GM12878 (cell line): ENCODE measurements at regions not wholly inside any gene's neighbourhood (a gene's known extent, or its start where the extent isn't known, plus 50 kb on each side); places are given as distances from the start of the nearest gene placed in this dataset.

Source experiments
- ATAC-seq: fragments of 200-7000 bp; cut with Tn5 transposase; 3 replicates; pipeline ENCODE4 v1.9.1; 2020; ENCODE audit warnings: mild to moderate bottlenecking, moderate library complexity
- BruUV-seq: library from RNA; stranded (reverse); fragments of 400-500 nt; replicated peaks from 2 replicates; lab custom pipeline; 2021; lab: Mats Ljungman, UMichigan
- CTCF ChIA-PET: fragments of 300-600 bp; sonication (Branson Sonifier 250); formaldehyde crosslinking; extraction: SDS; loops from one replicate; lab custom pipeline; 2021; ENCODE audit warnings: inconsistent platforms; lab: Yijun Ruan, JAX
- POLR2A ChIA-PET: fragments of 350-600 bp; formaldehyde crosslinking; extraction: SDS; loops from one replicate; lab custom pipeline; 2021; ENCODE audit warnings: inconsistent platforms; lab: Charles Lee
- RAD21 ChIA-PET: fragments of 300-600 bp; sonication (Branson Sonifier 250); formaldehyde crosslinking; loops from one replicate; lab custom pipeline; 2023; ENCODE audit warnings: antibody characterized with exemption; ENCODE audit not compliant: unreplicated experiment; lab: Charles Lee
- SMC1A ChIA-PET: fragments of 300-600 bp; sonication (Branson Sonifier 250); formaldehyde crosslinking; loops from one replicate; lab custom pipeline; 2023; ENCODE audit not compliant: unreplicated experiment, uncharacterized antibody; lab: Charles Lee
- DNase-seq: peaks from one replicate; pipeline ENCODE4 v3.0.0-alpha.2; 2011; ENCODE audit warnings: low read depth, low spot score
- FAIRE-seq: peaks from 3 replicates; lab custom pipeline; 2011; peaks lifted over from hg19 to GRCh38; lab: Jason Lieb, UNC
- H2AFZ ChIP-seq: 2 replicates; pipeline ENCODE4 v1.6.0; 2011; ENCODE audit warnings: low read depth, low read length, control low read depth; ENCODE audit not compliant: control insufficient read depth
- H3K27ac ChIP-seq: 2 replicates; pipeline ENCODE4 v1.5.1; 2011; ENCODE audit warnings: control low read depth; ENCODE audit not compliant: control insufficient read depth, insufficient read depth
- H3K27me3 ChIP-seq, 2 experiments: replicated peaks in 1 of 2; 2 replicates each; pipeline versions ENCODE4 v1.6.0 to v1.6.1; 2011; ENCODE audit warnings: low read length in 1 of 2; ENCODE audit not compliant: control insufficient read depth in 2 of 2, insufficient read depth in 2 of 2
- H3K36me3 ChIP-seq, 2 experiments: 2 replicates each; pipeline ENCODE4 v1.5.1; 2011; ENCODE audit warnings: low read length in 1 of 2; ENCODE audit not compliant: control insufficient read depth in 2 of 2, insufficient read depth in 2 of 2
- H3K4me1 ChIP-seq: 2 replicates; pipeline ENCODE4 v1.6.1; 2011; ENCODE audit warnings: mild to moderate bottlenecking, low read length, moderate library complexity, mixed read lengths; ENCODE audit not compliant: control insufficient read depth, insufficient read depth
- H3K4me2 ChIP-seq: 2 replicates; pipeline ENCODE4 v1.6.0; 2011; ENCODE audit warnings: control low read depth; ENCODE audit not compliant: control insufficient read depth, insufficient read depth
- H3K4me3 ChIP-seq: fragments of 200-600 bp; sonication (generic); 2 replicates; pipeline ENCODE4 v1.5.1; 2016
- H3K79me2 ChIP-seq: 2 replicates; pipeline ENCODE4 v1.6.0; 2011; ENCODE audit warnings: low read length; ENCODE audit not compliant: control insufficient read depth, insufficient read depth
- H3K9ac ChIP-seq: 2 replicates; pipeline ENCODE4 v1.8.0; 2011; ENCODE audit warnings: low read length, control low read depth, mixed read lengths; ENCODE audit not compliant: control insufficient read depth, insufficient read depth
- H3K9me3 ChIP-seq: replicated peaks from 3 replicates; pipeline ENCODE4 v1.5.1; 2011; ENCODE audit warnings: mild to moderate bottlenecking, low read length; ENCODE audit not compliant: control insufficient read depth, insufficient read depth
- H4K20me1 ChIP-seq: 2 replicates; pipeline ENCODE4 v1.6.0; 2011; ENCODE audit not compliant: control insufficient read depth, insufficient read depth
- CHD1 ChIP-seq: IDR thresholded peaks from 2 replicates; pipeline ENCODE4 v1.6.1; 2012; ENCODE audit warnings: low read depth, low read length, improper control_type of control experiment
- E4F1 ChIP-seq: fragments of 450-650 bp; IDR thresholded peaks from 2 replicates; pipeline ENCODE4 v1.6.1; 2018; ENCODE audit warnings: borderline replicate concordance, mild to moderate bottlenecking; ENCODE audit not compliant: partially characterized antibody
- ELK1 ChIP-seq: IDR thresholded peaks from 2 replicates; pipeline ENCODE4 v1.6.1; 2012; ENCODE audit warnings: low read depth, low read length, improper control_type of control experiment
- ETV6 ChIP-seq, 2 experiments: fragments of 450-650 bp in 1 of 2; IDR thresholded peaks in 1 of 2; conservative IDR thresholded peaks in 1 of 2; 2 replicates each; pipeline ENCODE4 v1.6.1; 2014; ENCODE audit warnings: antibody characterized with exemption in 1 of 2, borderline replicate concordance in 1 of 2, low read depth in 1 of 2, mild to moderate bottlenecking in 1 of 2, moderate library complexity in 1 of 2
- FOXK2 ChIP-seq: fragments of 450-650 bp; IDR thresholded peaks from 2 replicates; pipeline ENCODE4 v1.6.1; 2017; ENCODE audit warnings: mild to moderate bottlenecking, moderate library complexity
- FOXM1 ChIP-seq: IDR thresholded peaks from 2 replicates; pipeline ENCODE4 v1.6.1; 2012; ENCODE audit warnings: low read depth, mild to moderate bottlenecking, inconsistent platforms, low read length, moderate library complexity
- LARP7 ChIP-seq: fragments of 450-650 bp; IDR thresholded peaks from 2 replicates; pipeline ENCODE4 v1.6.1; 2017; ENCODE audit warnings: mild to moderate bottlenecking
- RAD51 ChIP-seq: fragments of 450-650 bp; IDR thresholded peaks from 2 replicates; pipeline ENCODE4 v1.6.1; 2016; ENCODE audit warnings: moderate library complexity, mild to moderate bottlenecking, inconsistent platforms
- SIX5 ChIP-seq: IDR thresholded peaks from 2 replicates; pipeline ENCODE4 v1.6.1; 2011; ENCODE audit warnings: mild to moderate bottlenecking, low read depth, low read length, moderate library complexity; ENCODE audit not compliant: severe bottlenecking
- TCF3 ChIP-seq: IDR thresholded peaks from 2 replicates; pipeline ENCODE4 v1.6.1; 2012; ENCODE audit warnings: low read depth, mild to moderate bottlenecking, low read length, borderline replicate concordance; ENCODE audit not compliant: insufficient read depth
- ZBED1 ChIP-seq: IDR thresholded peaks from 2 replicates; pipeline ENCODE4 v1.6.1; 2016; ENCODE audit warnings: borderline replicate concordance
- ZBTB33 ChIP-seq: fragments of 450-650 bp; IDR thresholded peaks from 2 replicates; pipeline ENCODE4 v1.6.1; 2017; ENCODE audit warnings: mild to moderate bottlenecking
- ZNF217 ChIP-seq: fragments of 450-650 bp; IDR thresholded peaks from 2 replicates; pipeline ENCODE4 v1.6.1; 2017; ENCODE audit warnings: antibody characterized with exemption, mild to moderate bottlenecking
- ZNF622 ChIP-seq: fragments of 450-650 bp; IDR thresholded peaks from 2 replicates; pipeline ENCODE4 v1.6.1; 2017; ENCODE audit warnings: mild to moderate bottlenecking, inconsistent platforms
- WGBS: methylation state at CpG from one replicate; pipeline ENCODE4 v1.1.6; 2016; ENCODE audit warnings: low lambda C conversion rate; ENCODE audit not compliant: insufficient replicate concordance, insufficient coverage; ENCODE audit errors: missing lambda C conversion rate; 5-methylcytosine and 5-hydroxymethylcytosine counted together
- in situ Hi-C: fragments of 300-500 bp; cut with MboI; formaldehyde crosslinking; loops from 9 replicates; pipeline ENCODE4 v1.14.3; 2018; ENCODE audit warnings: mixed read lengths
- intact Hi-C: fragments of 100-400 bp; cut with micrococcal nuclease; formaldehyde crosslinking; loops from one replicate; pipeline ENCODE4 v1.14.2; 2022; ENCODE audit not compliant: unreplicated experiment
- TF ChIP-seq, protein P1 (sequence below): fragments of 450-650 bp; IDR thresholded peaks from 2 replicates; pipeline ENCODE4 v1.6.1; 2016; ENCODE audit warnings: mild to moderate bottlenecking, moderate library complexity, borderline replicate concordance

DNA sequence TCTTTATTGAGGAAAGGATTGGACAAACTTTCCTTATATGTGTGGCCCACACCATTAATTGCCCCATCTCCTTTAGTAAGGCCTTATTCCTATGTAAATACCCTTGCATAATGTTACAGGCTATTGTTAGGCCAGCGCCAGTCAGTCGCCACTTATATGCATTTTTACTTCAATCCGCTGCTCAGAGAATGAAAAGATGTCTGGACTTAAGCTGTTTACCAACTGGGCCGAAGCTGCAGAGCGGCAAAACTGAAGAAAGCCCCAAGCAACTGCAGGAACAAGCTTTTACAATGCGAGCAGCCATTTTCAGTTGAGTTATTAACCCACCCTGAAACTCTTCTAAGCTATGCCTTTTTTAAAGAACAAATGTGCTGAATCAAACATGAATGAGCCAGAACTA, 92.1 kb upstream of the OTX2 start (continued):
- TF ChIP-seq E4F1 (no peak), ZBED1 (no peak), TCF3 (no peak), RAD51 (no peak), CHD1 (no peak), FOXM1 (no peak)
- TF ChIP-seq, protein P1, sequence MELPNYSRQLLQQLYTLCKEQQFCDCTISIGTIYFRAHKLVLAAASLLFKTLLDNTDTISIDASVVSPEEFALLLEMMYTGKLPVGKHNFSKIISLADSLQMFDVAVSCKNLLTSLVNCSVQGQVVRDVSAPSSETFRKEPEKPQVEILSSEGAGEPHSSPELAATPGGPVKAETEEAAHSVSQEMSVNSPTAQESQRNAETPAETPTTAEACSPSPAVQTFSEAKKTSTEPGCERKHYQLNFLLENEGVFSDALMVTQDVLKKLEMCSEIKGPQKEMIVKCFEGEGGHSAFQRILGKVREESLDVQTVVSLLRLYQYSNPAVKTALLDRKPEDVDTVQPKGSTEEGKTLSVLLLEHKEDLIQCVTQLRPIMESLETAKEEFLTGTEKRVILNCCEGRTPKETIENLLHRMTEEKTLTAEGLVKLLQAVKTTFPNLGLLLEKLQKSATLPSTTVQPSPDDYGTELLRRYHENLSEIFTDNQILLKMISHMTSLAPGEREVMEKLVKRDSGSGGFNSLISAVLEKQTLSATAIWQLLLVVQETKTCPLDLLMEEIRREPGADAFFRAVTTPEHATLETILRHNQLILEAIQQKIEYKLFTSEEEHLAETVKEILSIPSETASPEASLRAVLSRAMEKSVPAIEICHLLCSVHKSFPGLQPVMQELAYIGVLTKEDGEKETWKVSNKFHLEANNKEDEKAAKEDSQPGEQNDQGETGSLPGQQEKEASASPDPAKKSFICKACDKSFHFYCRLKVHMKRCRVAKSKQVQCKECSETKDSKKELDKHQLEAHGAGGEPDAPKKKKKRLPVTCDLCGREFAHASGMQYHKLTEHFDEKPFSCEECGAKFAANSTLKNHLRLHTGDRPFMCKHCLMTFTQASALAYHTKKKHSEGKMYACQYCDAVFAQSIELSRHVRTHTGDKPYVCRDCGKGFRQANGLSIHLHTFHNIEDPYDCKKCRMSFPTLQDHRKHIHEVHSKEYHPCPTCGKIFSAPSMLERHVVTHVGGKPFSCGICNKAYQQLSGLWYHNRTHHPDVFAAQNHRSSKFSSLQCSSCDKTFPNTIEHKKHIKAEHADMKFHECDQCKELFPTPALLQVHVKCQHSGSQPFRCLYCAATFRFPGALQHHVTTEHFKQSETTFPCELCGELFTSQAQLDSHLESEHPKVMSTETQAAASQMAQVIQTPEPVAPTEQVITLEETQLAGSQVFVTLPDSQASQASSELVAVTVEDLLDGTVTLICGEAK, result no peak

DNA sequence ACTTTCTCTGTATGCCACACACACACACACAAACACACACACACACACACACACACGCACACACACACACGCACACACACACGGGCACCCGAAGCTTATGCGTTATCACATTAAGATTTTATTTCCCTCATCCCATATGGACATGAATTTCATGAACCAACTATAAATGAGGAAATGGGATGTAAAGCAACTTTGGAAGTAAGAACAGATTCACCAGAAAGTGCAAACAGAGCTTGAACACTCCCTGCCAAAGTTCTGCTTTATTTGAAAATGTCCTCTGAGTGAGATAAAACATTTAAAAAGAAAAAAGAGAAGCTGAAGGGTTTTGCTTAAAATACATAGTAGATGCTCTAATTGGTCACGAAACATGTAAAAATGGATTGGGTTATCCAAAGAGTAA, 90.4 kb upstream of the OTX2 start:
- no peaks in the 10 kb centered on the region for H3K4me1 ChIP-seq
- no peaks in the 10 kb centered on the region; a peak in 1 of 4 replicates for H3K27me3 ChIP-seq
- no peak overlapping the region for H3K4me2 ChIP-seq
- ChIA-PET POLR2A (no interaction called here), RAD21 (no interaction called here), SMC1A (no interaction called here), CTCF (no interaction called here)
- ATAC-seq, result no peak
- H2AFZ ChIP-seq, result no peak overlapping the region
- no peak overlapping the region for H3K27ac ChIP-seq
- H3K36me3 ChIP-seq, result no peaks in the 10 kb centered on the region
- H3K9me3 ChIP-seq, result no peaks in the 10 kb centered on the region
- intact Hi-C loops, result no loop called here
- H3K4me3 ChIP-seq, result no peak overlapping the region
- DNase-seq, result no peak
- in situ Hi-C loops, result no loop called here
- H3K79me2 ChIP-seq, result no peaks in the 10 kb centered on the region
- 64% methylated on average over 6 of the region's 6 CpGs for WGBS
- no peaks in the 10 kb centered on the region for H4K20me1 ChIP-seq
- BruUV-seq, result no TSS peak
- H3K9ac ChIP-seq, result no peak overlapping the region
- FAIRE-seq, result no peak
- TF ChIP-seq ZNF622 (no peak), ZNF217 (no peak), ZBTB33 (no peak), ELK1 (no peak), SIX5 (no peak), LARP7 (no peak), ETV6 (conservative IDR thresholded peaks at IDR 0.05 in 1 of 2, IDR thresholded peaks at IDR 0.05 in 1 of 2; ENCODE audit: borderline replicate concordance in 1 of 2, low read depth in 1 of 2) (no peak), FOXK2 (no peak)
